ENCODE measurements at regions not wholly inside any gene's neighbourhood (a gene's known extent, or its start where the extent isn't known, plus 50 kb on each side); places are given as distances from the start of the nearest gene placed in this dataset.

DNA sequence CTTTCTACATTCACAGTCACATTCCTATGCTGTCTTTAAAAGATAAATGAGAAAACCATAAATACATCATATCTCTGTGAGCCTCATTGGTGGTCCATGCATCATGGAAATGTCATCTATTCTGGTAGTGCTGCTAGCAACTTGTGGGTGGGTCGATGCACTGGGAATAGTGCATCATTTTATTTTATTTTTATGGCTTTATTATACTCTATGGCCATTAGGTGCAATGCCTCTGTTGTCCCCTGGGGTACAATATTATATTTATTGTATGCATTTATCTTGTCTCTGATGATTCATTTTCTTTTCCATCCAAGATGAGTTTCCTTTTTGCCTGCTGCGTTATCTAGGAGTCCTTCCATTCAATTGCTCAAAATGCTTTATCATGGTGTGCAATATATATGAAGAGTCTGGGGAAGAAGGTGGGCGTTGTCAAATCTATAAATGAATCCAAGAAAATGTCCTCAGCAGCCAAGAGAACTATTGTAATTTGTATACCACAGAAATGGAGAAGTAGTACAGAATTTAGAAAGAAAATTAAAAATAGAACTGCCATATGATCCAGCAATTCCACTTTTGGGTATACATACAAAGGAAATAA is 324.0 kb downstream of the KCNJ2 start:
- no peak overlapping the region for H3K4me3 ChIP-seq (ENCODE audit: low read length)
- no peak for DNase-seq (ENCODE audit: low read depth)
- TF ChIP-seq, protein P1, sequence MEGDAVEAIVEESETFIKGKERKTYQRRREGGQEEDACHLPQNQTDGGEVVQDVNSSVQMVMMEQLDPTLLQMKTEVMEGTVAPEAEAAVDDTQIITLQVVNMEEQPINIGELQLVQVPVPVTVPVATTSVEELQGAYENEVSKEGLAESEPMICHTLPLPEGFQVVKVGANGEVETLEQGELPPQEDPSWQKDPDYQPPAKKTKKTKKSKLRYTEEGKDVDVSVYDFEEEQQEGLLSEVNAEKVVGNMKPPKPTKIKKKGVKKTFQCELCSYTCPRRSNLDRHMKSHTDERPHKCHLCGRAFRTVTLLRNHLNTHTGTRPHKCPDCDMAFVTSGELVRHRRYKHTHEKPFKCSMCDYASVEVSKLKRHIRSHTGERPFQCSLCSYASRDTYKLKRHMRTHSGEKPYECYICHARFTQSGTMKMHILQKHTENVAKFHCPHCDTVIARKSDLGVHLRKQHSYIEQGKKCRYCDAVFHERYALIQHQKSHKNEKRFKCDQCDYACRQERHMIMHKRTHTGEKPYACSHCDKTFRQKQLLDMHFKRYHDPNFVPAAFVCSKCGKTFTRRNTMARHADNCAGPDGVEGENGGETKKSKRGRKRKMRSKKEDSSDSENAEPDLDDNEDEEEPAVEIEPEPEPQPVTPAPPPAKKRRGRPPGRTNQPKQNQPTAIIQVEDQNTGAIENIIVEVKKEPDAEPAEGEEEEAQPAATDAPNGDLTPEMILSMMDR (IDR thresholded peaks at IDR 0.05; ENCODE audit: insufficient read depth, low read depth, low read length, missing control alignments) = peak; percentile 8

- no peak overlapping the region for H3K4me3 ChIP-seq (ENCODE audit: low read length)
- TF ChIP-seq, protein P1 (IDR thresholded peaks at IDR 0.05; ENCODE audit: insufficient read depth, low read depth, low read length, missing control alignments) = no peak
- no peak for DNase-seq (ENCODE audit: low read depth)
Observed at GRCh38 chr17:70498631-70499030, 329.3 kb downstream of the KCNJ2 start.

DNA sequence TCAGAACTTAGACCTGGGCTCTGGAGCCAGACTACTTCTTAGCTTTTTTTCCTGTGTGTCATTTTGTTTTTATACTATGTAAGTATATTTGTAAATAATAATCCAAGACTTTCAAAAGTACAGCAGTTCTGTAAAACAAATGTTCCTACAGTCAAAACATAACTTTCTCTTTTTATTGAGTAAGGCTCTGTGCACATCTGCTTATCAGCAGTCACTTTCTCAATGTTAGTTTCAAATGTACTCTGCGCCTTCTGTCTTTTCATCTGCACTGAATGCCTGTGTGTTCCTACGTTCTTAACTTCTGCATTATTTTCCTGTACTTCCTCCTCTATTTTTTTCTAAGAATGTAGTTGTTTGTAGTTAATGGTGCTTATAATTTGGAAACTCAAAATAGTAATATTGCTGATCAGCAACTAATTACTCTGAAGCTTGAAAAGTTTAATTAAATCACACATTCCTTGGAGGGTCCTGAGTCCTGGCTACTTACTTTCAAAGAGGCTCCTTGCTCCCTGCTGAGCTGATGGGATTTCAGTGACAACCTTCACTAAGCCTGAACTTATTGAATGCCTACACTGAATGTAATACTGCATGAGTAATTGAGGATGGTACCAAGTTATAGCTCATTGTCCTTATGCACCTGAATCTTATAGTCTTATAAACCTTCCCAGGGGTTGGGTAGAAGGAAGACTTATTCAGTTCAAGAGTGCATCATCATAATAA is 329.9 kb downstream of the KCNJ2 start:
- TF ChIP-seq, protein P1 (IDR thresholded peaks at IDR 0.05; ENCODE audit: insufficient read depth, low read depth, low read length, missing control alignments) = no peak
- DNase-seq (ENCODE audit: low read depth) = no peak
- no peak overlapping the region for H3K4me3 ChIP-seq (ENCODE audit: low read length)

GRCh38 chr17:70503449-70503848 is 334.1 kb downstream of the KCNJ2 start:
- H3K4me3 ChIP-seq (ENCODE audit: low read length) = no peak overlapping the region
- DNase-seq (ENCODE audit: low read depth) = no peak
- TF ChIP-seq, protein P1 (IDR thresholded peaks at IDR 0.05; ENCODE audit: insufficient read depth, low read depth, low read length, missing control alignments) = no peak

GRCh38 chr17:70510288-70510687 is 341.0 kb downstream of the KCNJ2 start:
- no peak overlapping the region for H3K4me3 ChIP-seq (ENCODE audit: low read length)
- no peak for DNase-seq (ENCODE audit: low read depth)
- TF ChIP-seq, protein P1 (IDR thresholded peaks at IDR 0.05; ENCODE audit: insufficient read depth, low read depth, low read length, missing control alignments) = no peak

- TF ChIP-seq, protein P1 (IDR thresholded peaks at IDR 0.05; ENCODE audit: insufficient read depth, low read depth, low read length, missing control alignments) = no peak
- H3K4me3 ChIP-seq (ENCODE audit: low read length) = no peak overlapping the region
- DNase-seq (ENCODE audit: low read depth) = peak; percentile 4
Observed at GRCh38 chr17:70517816-70518215, 348.5 kb downstream of the KCNJ2 start.

GRCh38 chr17:70519300-70519699 is 350.0 kb downstream of the KCNJ2 start:
- no peak for DNase-seq (ENCODE audit: low read depth)
- TF ChIP-seq, protein P1 (IDR thresholded peaks at IDR 0.05; ENCODE audit: insufficient read depth, low read depth, low read length, missing control alignments) = no peak
- H3K4me3 ChIP-seq (ENCODE audit: low read length) = no peak overlapping the region
